ENCODE measurements at regions not wholly inside any gene's neighbourhood (a gene's known extent, or its start where the extent isn't known, plus 50 kb on each side); places are given as distances from the start of the nearest gene placed in this dataset.

DNA sequence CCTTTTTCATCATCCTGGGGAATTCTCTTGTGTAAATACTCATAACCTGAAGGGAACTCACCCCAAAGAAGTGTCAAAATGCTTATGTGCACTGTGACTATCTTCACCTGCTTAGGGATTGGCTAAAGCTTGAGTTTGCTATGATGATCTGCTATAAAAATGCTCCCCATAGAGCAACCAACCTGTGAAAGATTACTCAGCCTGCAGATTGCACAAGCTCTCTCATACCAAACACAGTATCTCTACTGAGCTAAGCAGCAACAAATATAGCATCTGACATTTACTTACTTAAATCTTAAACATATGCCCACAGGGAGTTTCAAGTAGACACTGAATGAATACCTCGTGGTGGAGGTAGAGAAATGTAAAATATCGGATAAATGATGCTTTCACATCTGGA lies 725.8 kb downstream of the MRPL39 start:
- intact Hi-C loops (cut with micrococcal nuclease), result no loop called here
- H3K27me3 Mint-ChIP-seq (ENCODE audit: low read depth), result no peaks in the 10 kb centered on the region
- H3K4me1 Mint-ChIP-seq (ENCODE audit: low read depth), result no peaks in the 10 kb centered on the region
- no peak overlapping the region for H3K27ac Mint-ChIP-seq
- peaks cover 6% of the 10 kb centered on the region for H3K9me3 Mint-ChIP-seq
- no peak overlapping the region for H3K4me3 Mint-ChIP-seq (ENCODE audit: low read depth)
- no peaks in the 10 kb centered on the region for H3K36me3 Mint-ChIP-seq (ENCODE audit: low read depth)
- DNase-seq (ENCODE audit: low spot score), result no peak

DNA sequence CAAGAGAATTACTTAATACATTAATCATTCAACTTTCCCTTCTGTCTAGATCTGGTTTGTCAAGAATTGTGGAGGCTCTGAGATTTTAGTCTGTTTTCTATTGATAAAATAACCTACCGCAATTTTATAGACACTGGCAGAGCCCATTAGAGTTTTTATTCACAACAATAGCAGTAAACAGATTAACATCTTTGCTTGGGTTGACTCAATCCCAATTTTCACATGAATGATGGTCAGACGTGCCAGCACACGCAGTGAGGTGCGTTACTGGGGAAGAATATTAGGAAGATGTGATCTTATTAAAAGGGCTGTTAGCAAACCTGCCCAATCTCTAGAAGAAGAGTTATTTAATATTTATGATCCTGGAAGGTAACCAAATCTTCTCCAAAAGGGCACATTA lies 736.6 kb downstream of the MRPL39 start:
- H3K27me3 Mint-ChIP-seq (ENCODE audit: low read depth), result no peaks in the 10 kb centered on the region
- H3K36me3 Mint-ChIP-seq (ENCODE audit: low read depth), result no peaks in the 10 kb centered on the region
- no peak overlapping the region for H3K4me3 Mint-ChIP-seq (ENCODE audit: low read depth)
- no peaks in the 10 kb centered on the region for H3K4me1 Mint-ChIP-seq (ENCODE audit: low read depth)
- no peaks in the 10 kb centered on the region for H3K9me3 Mint-ChIP-seq
- H3K27ac Mint-ChIP-seq, result no peak overlapping the region
- DNase-seq (ENCODE audit: low spot score), result no peak
- intact Hi-C loops (cut with micrococcal nuclease), result no loop called here

DNA sequence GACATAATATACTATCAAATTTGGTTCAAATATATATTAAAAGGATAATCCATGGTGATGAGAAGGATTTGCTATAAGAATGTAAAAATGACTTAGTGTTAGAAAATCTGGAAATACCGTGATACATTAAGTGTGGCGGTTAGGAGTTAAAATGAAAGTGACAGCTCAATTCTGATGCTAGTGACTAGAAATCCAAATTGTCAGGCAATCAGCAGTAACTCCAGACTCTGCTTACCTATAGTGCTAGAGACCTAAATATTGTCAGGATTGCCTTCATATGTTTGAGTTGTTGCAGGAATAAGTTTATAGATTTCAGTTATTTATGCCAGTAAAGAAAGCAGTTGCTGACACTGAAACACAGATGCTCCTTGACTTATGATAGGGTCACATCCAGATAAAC lies 737.4 kb downstream of the MRPL39 start:
- H3K9me3 Mint-ChIP-seq, result no peaks in the 10 kb centered on the region
- DNase-seq (ENCODE audit: low spot score), result no peak
- no peaks in the 10 kb centered on the region for H3K4me1 Mint-ChIP-seq (ENCODE audit: low read depth)
- H3K36me3 Mint-ChIP-seq (ENCODE audit: low read depth), result no peaks in the 10 kb centered on the region
- intact Hi-C loops (cut with micrococcal nuclease), result no loop called here
- no peak overlapping the region for H3K4me3 Mint-ChIP-seq (ENCODE audit: low read depth)
- H3K27me3 Mint-ChIP-seq (ENCODE audit: low read depth), result no peaks in the 10 kb centered on the region
- H3K27ac Mint-ChIP-seq, result no peak overlapping the region

DNA sequence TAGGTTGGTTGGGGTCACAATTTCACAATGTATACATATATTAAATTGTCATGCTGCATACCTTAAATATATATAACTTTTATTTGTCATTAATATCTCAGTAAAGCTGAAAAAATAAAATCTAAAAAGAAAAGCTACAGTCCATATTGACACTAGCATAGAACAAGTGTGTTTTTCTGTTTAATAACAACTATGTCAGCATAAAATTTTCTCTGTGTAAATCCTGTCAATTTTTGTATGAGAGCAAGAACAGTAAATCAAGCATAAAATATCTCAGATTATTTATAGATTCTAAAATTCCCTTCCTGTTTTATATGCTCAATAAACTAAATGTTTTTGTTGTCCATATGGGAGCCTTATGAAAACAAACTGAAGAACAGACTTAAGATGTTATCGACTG lies 739.2 kb downstream of the MRPL39 start:
- Mint-ChIP-seq H3K4me3 (ENCODE audit: low read depth) (no peak overlapping the region), H3K9me3 (no peaks in the 10 kb centered on the region), H3K4me1 (ENCODE audit: low read depth) (no peaks in the 10 kb centered on the region), H3K36me3 (ENCODE audit: low read depth) (no peaks in the 10 kb centered on the region), H3K27ac (no peak overlapping the region), H3K27me3 (ENCODE audit: low read depth) (no peaks in the 10 kb centered on the region)
- no peak for DNase-seq (ENCODE audit: low spot score)
- intact Hi-C loops (cut with micrococcal nuclease), result no loop called here

DNA sequence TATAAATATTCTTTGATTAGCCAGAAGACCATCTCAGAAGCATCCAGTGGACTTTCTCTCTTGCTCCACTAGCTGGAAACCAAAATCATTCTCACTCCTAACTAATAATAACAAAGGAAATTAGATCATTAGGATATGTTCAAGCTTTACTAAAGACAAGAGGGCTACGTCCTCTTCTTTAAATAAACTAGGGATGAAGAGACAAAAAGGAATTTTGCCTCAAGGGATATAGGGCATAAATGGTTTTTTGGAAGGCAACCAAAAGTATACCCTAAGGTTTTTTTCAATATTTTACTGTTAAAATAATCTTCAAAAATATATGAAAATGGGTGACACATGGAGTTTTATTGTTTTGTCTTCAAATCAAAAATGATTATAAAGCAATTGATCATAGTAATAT lies 745.8 kb downstream of the MRPL39 start:
- intact Hi-C loops (cut with micrococcal nuclease), result no loop called here
- no peaks in the 10 kb centered on the region for H3K36me3 Mint-ChIP-seq (ENCODE audit: low read depth)

DNA sequence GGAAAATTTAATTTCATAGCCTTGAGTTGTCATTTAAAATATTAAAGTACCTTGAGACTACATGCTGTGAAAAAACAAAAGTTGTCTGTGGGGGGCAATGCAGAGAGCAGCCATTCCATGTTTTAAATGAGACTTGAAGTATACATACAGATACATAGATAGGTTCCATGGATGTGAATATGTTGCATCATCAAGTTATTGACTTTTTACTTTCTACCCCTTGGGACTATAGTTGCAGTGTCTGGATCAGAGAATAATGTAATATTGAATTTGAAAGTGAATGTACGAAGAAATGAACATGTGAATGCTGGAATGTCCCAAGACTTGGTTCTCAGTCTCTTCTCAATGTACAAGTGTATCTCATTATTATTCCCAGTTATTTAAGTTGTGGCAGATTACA lies 751.0 kb downstream of the MRPL39 start:
- H3K36me3 Mint-ChIP-seq (ENCODE audit: low read depth), result no peaks in the 10 kb centered on the region
- H3K27ac Mint-ChIP-seq, result no peak overlapping the region
- H3K27me3 Mint-ChIP-seq (ENCODE audit: low read depth), result no peaks in the 10 kb centered on the region
- no peak for DNase-seq (ENCODE audit: low spot score)
- no peaks in the 10 kb centered on the region for H3K4me1 Mint-ChIP-seq (ENCODE audit: low read depth)
- H3K4me3 Mint-ChIP-seq (ENCODE audit: low read depth), result no peak overlapping the region
- intact Hi-C loops (cut with micrococcal nuclease), result no loop called here
- H3K9me3 Mint-ChIP-seq, result no peaks in the 10 kb centered on the region

More for the DNA sequence above, 745.8 kb downstream of the MRPL39 start:
- Mint-ChIP-seq H3K4me3 (ENCODE audit: low read depth) (no peak overlapping the region), H3K9me3 (no peaks in the 10 kb centered on the region), H3K27ac (no peak overlapping the region), H3K27me3 (ENCODE audit: low read depth) (no peaks in the 10 kb centered on the region), H3K4me1 (ENCODE audit: low read depth) (no peaks in the 10 kb centered on the region)
- DNase-seq (ENCODE audit: low spot score), result no peak

DNA sequence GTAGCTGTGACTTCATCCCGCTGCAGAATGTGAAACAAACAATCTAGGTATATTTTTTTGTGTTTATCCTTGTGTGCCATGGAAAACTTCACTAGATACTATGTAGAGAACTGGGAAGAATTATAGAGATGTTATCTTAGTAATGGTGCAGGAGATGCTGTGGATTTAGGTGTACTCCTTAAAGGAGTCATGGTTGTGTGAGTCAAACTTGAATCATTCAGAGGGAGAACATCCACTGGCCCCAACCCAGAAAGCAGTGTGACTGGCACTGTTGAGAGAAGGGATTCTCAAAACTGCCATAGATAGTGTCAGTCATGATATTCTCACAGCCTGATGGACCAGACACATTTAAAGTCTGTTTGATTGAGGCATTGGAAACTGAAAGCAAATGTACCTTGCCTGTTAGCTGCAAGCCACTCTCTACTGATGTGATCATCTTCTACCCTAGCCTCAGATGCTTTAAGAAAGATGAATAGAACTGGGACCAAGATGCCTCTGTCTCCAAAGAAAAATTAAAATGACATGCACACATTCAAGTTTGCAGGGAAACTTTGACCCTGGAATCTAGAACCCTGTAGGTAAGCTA lies 754.6 kb downstream of the MRPL39 start:
- no peak for DNase-seq (ENCODE audit: low spot score)
- intact Hi-C loops (cut with micrococcal nuclease), result no loop called here
- H3K36me3 Mint-ChIP-seq (ENCODE audit: low read depth), result no peaks in the 10 kb centered on the region

DNA sequence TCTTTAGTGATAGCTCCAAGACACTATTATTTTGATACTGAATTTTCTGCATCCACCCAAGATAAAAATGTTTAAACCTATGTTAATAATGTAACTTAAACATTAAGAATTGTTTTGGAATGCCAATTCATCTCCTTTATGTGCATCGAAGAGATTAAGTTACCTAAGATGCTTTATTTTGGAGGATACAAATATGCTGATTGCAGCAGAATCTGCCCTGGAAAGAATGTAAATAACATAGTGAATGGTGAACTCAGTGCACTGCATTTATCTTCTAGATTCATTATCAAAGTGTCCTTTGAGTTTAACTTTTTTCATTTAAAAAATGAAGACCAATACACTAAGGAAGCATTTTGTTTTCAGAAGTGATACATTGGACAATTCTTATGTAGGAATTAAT lies 757.2 kb downstream of the MRPL39 start:
- intact Hi-C loops (cut with micrococcal nuclease), result no loop called here
- no peaks in the 10 kb centered on the region for H3K27me3 Mint-ChIP-seq (ENCODE audit: low read depth)
- DNase-seq (ENCODE audit: low spot score), result no peak
- peaks cover 3% of the 10 kb centered on the region for H3K9me3 Mint-ChIP-seq
- H3K36me3 Mint-ChIP-seq (ENCODE audit: low read depth), result no peaks in the 10 kb centered on the region
- no peak overlapping the region for H3K4me3 Mint-ChIP-seq (ENCODE audit: low read depth)
- no peak overlapping the region for H3K27ac Mint-ChIP-seq
- no peaks in the 10 kb centered on the region for H3K4me1 Mint-ChIP-seq (ENCODE audit: low read depth)

More for the DNA sequence above, 754.6 kb downstream of the MRPL39 start:
- no peak overlapping the region for H3K27ac Mint-ChIP-seq
- no peak overlapping the region for H3K4me3 Mint-ChIP-seq (ENCODE audit: low read depth)
- no peaks in the 10 kb centered on the region for H3K27me3 Mint-ChIP-seq (ENCODE audit: low read depth)
- H3K9me3 Mint-ChIP-seq, result no peaks in the 10 kb centered on the region
- no peaks in the 10 kb centered on the region for H3K4me1 Mint-ChIP-seq (ENCODE audit: low read depth)

DNA sequence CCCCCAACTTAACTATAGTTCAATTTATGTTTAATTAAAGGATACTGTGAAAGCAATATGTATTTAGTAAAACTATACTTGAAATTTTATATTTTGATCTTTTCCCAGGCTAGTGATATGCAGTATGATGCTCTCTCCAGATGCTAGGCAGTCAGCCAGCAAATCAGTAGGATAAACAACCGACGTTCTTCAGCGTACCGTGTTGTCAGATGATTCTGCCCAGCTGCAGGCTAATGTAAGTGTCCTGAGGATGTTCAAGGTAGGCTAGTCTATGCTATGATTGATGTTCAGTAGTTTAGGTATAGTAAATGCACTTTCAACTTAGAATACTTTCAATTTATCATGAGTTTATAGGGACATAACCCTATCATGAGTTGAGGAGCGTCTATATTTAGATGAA lies 762.6 kb downstream of the MRPL39 start:
- Mint-ChIP-seq H3K27ac (no peak overlapping the region), H3K4me3 (ENCODE audit: low read depth) (no peak overlapping the region), H3K4me1 (ENCODE audit: low read depth) (no peaks in the 10 kb centered on the region), H3K9me3 (peaks cover 4% of the 10 kb centered on the region), H3K36me3 (ENCODE audit: low read depth) (no peaks in the 10 kb centered on the region), H3K27me3 (ENCODE audit: low read depth) (no peaks in the 10 kb centered on the region)
- intact Hi-C loops (cut with micrococcal nuclease), result no loop called here
- no peak for DNase-seq (ENCODE audit: low spot score)

DNA sequence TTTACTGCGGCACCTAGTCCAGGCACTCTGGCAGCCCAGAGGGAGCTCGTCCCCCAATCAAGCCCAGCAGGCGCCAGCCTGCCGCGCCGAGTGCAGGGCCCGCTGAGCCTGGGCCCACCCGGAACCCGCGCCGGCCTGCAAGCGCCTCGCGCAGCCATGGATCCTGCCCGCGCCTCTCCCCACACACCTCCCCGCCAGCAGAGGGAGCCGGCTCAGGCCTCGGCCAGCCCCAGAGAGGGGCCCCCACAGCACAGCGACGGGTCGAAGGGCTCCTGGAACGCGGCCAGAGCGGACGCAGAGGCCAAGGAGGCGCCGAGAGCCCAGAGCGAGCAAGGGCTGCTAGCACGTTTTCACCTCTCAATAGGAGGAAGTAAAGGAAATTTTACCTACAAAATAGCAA lies 767.0 kb downstream of the MRPL39 start:
- Mint-ChIP-seq H3K36me3 (ENCODE audit: low read depth) (no peaks in the 10 kb centered on the region), H3K27me3 (ENCODE audit: low read depth) (no peaks in the 10 kb centered on the region), H3K4me3 (ENCODE audit: low read depth) (no peak overlapping the region), H3K9me3 (peaks cover 10% of the 10 kb centered on the region), H3K27ac (no peak overlapping the region), H3K4me1 (ENCODE audit: low read depth) (no peaks in the 10 kb centered on the region)
- DNase-seq (ENCODE audit: low spot score), result no peak
- intact Hi-C loops (cut with micrococcal nuclease), result no loop called here

DNA sequence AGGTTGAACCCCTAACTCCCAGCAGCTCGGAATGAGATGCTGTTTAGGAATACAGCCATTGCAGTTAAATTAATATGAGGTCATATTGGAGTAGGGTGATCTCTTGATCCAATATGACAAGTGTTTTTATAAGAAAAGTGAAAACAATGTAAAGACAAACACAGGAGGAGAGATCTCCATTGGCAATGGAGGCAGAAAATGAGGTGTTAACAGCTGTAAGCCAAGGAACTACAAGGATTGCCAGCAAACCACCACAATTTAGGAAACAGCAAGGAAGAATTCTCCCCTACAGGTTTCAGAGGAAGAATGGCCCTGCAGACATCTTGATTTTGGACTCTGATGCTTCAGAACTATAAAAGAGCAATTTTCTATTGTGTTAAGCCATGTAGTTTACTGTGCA lies 774.3 kb downstream of the MRPL39 start:
- no peak overlapping the region for H3K27ac Mint-ChIP-seq
- H3K9me3 Mint-ChIP-seq, result no peaks in the 10 kb centered on the region
- H3K4me3 Mint-ChIP-seq (ENCODE audit: low read depth), result no peak overlapping the region
- H3K4me1 Mint-ChIP-seq (ENCODE audit: low read depth), result no peaks in the 10 kb centered on the region
- no peaks in the 10 kb centered on the region for H3K36me3 Mint-ChIP-seq (ENCODE audit: low read depth)
- intact Hi-C loops (cut with micrococcal nuclease), result no loop called here
- no peaks in the 10 kb centered on the region for H3K27me3 Mint-ChIP-seq (ENCODE audit: low read depth)
- no peak for DNase-seq (ENCODE audit: low spot score)

DNA sequence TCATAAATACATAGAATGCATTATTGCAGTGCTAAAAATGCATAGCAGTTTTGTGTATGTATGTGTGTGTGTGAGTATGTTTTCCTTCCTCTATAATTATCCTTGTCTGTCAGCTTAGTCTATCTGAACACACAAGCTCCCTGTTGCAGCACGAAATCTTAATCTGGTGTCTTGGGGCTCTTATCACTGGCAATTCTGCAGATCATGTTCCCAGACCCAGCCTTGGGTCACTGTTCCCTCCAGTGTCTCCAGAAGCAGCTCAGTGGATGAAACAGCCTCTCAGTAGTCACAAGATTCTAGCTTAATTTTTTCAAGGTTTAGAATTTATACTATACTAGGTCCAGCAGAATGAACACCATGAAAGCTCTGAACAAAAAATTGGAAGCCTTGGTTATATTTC lies 777.9 kb downstream of the MRPL39 start:
- intact Hi-C loops (cut with micrococcal nuclease), result no loop called here
- no peak for DNase-seq (ENCODE audit: low spot score)
- Mint-ChIP-seq H3K9me3 (no peaks in the 10 kb centered on the region), H3K4me1 (ENCODE audit: low read depth) (no peaks in the 10 kb centered on the region), H3K4me3 (ENCODE audit: low read depth) (no peak overlapping the region), H3K36me3 (ENCODE audit: low read depth) (no peaks in the 10 kb centered on the region), H3K27me3 (ENCODE audit: low read depth) (no peaks in the 10 kb centered on the region), H3K27ac (no peak overlapping the region)

DNA sequence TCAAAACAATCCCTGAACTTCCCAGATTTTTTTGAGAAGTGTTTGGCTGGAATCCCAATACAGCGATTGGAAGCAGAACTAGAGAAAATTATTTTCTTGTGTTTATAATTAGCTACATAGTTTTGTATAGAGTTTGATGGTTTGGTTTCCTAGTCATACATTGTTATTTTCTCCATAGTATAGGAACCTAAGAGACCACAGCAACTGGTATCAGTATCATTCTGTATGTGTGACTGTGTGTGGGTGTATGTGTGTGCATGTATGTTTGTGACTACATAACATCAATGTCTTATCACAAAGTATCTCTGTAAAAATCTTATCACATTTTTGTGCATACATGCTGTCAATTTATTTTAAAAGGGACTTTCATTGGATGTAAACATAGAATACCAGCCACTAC lies 780.5 kb downstream of the MRPL39 start:
- Mint-ChIP-seq H3K27ac (no peak overlapping the region), H3K4me3 (ENCODE audit: low read depth) (no peak overlapping the region), H3K36me3 (ENCODE audit: low read depth) (no peaks in the 10 kb centered on the region), H3K27me3 (ENCODE audit: low read depth) (no peaks in the 10 kb centered on the region), H3K9me3 (no peaks in the 10 kb centered on the region), H3K4me1 (ENCODE audit: low read depth) (no peaks in the 10 kb centered on the region)
- intact Hi-C loops (cut with micrococcal nuclease), result no loop called here
- no peak for DNase-seq (ENCODE audit: low spot score)

DNA sequence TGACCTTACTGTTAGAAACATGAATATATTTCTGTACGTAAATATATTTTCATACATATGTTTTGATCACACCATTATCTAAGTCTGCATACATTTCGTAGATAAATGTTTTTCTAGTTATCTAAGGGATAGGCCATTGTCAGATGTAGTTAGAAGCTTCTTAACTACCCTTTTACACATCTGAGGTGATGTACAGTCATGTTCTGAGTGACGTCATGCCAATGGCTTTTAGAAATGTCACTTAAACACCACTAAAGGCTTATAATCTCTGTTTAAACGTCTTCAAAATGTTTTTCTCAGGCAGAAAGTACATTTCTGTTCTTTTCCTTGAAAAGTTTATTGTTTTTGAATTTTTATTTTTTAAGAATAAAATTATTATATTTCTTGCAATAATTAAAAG lies 781.9 kb downstream of the MRPL39 start:
- no peak for DNase-seq (ENCODE audit: low spot score)

More for the DNA sequence above, 781.9 kb downstream of the MRPL39 start:
- no peak overlapping the region for H3K27ac Mint-ChIP-seq
- H3K9me3 Mint-ChIP-seq, result no peaks in the 10 kb centered on the region
- intact Hi-C loops (cut with micrococcal nuclease), result no loop called here
- H3K27me3 Mint-ChIP-seq (ENCODE audit: low read depth), result no peaks in the 10 kb centered on the region
- H3K4me3 Mint-ChIP-seq (ENCODE audit: low read depth), result no peak overlapping the region
- no peaks in the 10 kb centered on the region for H3K4me1 Mint-ChIP-seq (ENCODE audit: low read depth)
- H3K36me3 Mint-ChIP-seq (ENCODE audit: low read depth), result no peaks in the 10 kb centered on the region
